Chondrocyte (in vitro differentiated cells): ENCODE measurements at regions not wholly inside any gene's neighbourhood (a gene's known extent, or its start where the extent isn't known, plus 50 kb on each side); places are given as distances from the start of the nearest gene placed in this dataset.

ENCODE experiments used
- DNase-seq: peaks from one replicate; pipeline ENCODE4 v3.0.0; 2021; ENCODE audit warnings: mixed read lengths, low spot score
- H3K27ac Mint-ChIP-seq: one replicate; pipeline ENCODE4 v1.8.0; 2021; ENCODE audit warnings: mild to moderate bottlenecking, moderate library complexity, mixed read lengths; ENCODE audit not compliant: unreplicated experiment
- H3K27me3 Mint-ChIP-seq: 2 replicates; pipeline ENCODE4 v1.8.0; 2021; ENCODE audit warnings: low read depth, mixed read lengths
- H3K36me3 Mint-ChIP-seq: 2 replicates; pipeline ENCODE4 v1.8.0; 2021; ENCODE audit warnings: low read depth, mixed read lengths
- H3K4me1 Mint-ChIP-seq: 2 replicates; pipeline ENCODE4 v1.8.0; 2021; ENCODE audit warnings: low read depth, mild to moderate bottlenecking, mixed read lengths
- H3K4me3 Mint-ChIP-seq: one replicate; pipeline ENCODE4 v1.8.0; 2021; ENCODE audit warnings: mild to moderate bottlenecking, moderate library complexity, mixed read lengths; ENCODE audit not compliant: unreplicated experiment
- H3K9me3 Mint-ChIP-seq: 2 replicates; pipeline ENCODE4 v1.8.0; 2021; ENCODE audit warnings: low read depth, mixed read lengths
- TF ChIP-seq, protein P1 (sequence below): fragments of 200-600 bp; sonication (generic); IDR thresholded peaks from 2 replicates; pipeline ENCODE4 v1.5.0; 2021; ENCODE audit warnings: antibody characterized with exemption, mild to moderate bottlenecking, moderate library complexity

- Mint-ChIP-seq H3K9me3 (no peaks in the 10 kb centered on the region), H3K4me3 (no peak overlapping the region), H3K4me1 (peaks cover 11% of the 10 kb centered on the region), H3K36me3 (no peaks in the 10 kb centered on the region), H3K27me3 (no peaks in the 10 kb centered on the region), H3K27ac (no peak overlapping the region)
- TF ChIP-seq, protein P1, sequence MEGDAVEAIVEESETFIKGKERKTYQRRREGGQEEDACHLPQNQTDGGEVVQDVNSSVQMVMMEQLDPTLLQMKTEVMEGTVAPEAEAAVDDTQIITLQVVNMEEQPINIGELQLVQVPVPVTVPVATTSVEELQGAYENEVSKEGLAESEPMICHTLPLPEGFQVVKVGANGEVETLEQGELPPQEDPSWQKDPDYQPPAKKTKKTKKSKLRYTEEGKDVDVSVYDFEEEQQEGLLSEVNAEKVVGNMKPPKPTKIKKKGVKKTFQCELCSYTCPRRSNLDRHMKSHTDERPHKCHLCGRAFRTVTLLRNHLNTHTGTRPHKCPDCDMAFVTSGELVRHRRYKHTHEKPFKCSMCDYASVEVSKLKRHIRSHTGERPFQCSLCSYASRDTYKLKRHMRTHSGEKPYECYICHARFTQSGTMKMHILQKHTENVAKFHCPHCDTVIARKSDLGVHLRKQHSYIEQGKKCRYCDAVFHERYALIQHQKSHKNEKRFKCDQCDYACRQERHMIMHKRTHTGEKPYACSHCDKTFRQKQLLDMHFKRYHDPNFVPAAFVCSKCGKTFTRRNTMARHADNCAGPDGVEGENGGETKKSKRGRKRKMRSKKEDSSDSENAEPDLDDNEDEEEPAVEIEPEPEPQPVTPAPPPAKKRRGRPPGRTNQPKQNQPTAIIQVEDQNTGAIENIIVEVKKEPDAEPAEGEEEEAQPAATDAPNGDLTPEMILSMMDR: no peak
- DNase-seq: no peak
Observed at GRCh38 chr5:17088051-17088450, 129.4 kb upstream of the BASP1 start.

DNA sequence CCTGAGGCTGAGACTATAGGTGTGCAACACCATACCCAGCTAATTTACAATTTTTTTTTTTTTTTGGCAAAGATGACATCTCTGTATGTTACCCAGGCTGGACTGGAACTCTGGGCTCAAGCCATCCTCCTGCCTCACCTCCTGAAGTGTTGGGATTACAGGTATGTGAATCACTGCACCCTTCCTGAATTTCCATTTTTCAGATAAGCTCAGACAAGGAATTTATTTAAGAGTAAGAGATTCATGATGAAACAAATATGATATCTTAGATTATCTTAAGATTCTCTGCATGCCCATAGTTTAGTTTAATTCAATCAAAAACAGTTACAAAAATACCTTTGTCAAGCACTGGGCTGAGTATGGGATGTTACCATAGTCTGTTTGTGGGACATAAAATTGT is 128.4 kb upstream of the BASP1 start:
- no peaks in the 10 kb centered on the region for H3K36me3 Mint-ChIP-seq
- H3K27ac Mint-ChIP-seq: no peak overlapping the region
- peaks cover 11% of the 10 kb centered on the region for H3K4me1 Mint-ChIP-seq
- TF ChIP-seq, protein P1: no peak
- H3K27me3 Mint-ChIP-seq: no peaks in the 10 kb centered on the region
- DNase-seq: no peak
- H3K9me3 Mint-ChIP-seq: no peaks in the 10 kb centered on the region
- H3K4me3 Mint-ChIP-seq: no peak overlapping the region

- Mint-ChIP-seq H3K27me3 (no peaks in the 10 kb centered on the region), H3K4me1 (peaks cover 11% of the 10 kb centered on the region), H3K9me3 (no peaks in the 10 kb centered on the region), H3K27ac (no peak overlapping the region), H3K4me3 (no peak overlapping the region), H3K36me3 (no peaks in the 10 kb centered on the region)
- DNase-seq: no peak
- TF ChIP-seq, protein P1: no peak
Observed at GRCh38 chr5:17089690-17090089, 127.7 kb upstream of the BASP1 start.

DNA sequence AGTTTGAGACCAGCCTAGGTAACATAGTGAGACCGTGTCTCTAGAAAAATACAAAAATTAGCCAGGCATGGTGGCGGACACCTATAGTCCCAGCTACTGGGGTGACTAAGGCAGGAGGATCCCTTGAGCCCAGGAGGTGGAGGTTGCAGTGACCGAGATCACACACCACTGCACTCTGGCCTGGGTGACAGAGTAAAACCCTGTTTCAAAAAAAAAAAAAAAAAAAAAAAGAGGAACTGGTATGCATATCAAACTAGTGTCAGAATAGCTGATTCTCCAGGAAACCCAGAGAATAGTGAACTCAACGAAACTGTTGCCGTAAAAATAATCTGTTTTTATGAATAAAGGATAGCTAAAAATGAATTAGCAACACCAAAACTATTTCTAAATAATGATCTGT is 126.6 kb upstream of the BASP1 start:
- Mint-ChIP-seq H3K27ac (no peak overlapping the region), H3K4me3 (no peak overlapping the region), H3K27me3 (no peaks in the 10 kb centered on the region), H3K9me3 (no peaks in the 10 kb centered on the region), H3K4me1 (peaks cover 17% of the 10 kb centered on the region), H3K36me3 (no peaks in the 10 kb centered on the region)
- TF ChIP-seq, protein P1: no peak
- no peak for DNase-seq

- Mint-ChIP-seq H3K9me3 (no peaks in the 10 kb centered on the region), H3K36me3 (no peaks in the 10 kb centered on the region), H3K27me3 (no peaks in the 10 kb centered on the region), H3K4me3 (no peak overlapping the region), H3K27ac (peak overlapping the region; percentile 33), H3K4me1 (peaks cover 15% of the 10 kb centered on the region)
- no peak for DNase-seq
- TF ChIP-seq, protein P1: no peak
Observed at GRCh38 chr5:17094830-17095229, 122.6 kb upstream of the BASP1 start.
